Psoas muscle (tissue), 7 donors: ENCODE measurements at regions not wholly inside any gene's neighbourhood (a gene's known extent, or its start where the extent isn't known, plus 50 kb on each side); places are given as distances from the start of the nearest gene placed in this dataset.

Source experiments
- ATAC-seq, 4 donors: fragments of 200-7000 bp; cut with Tn5 transposase; one replicate each; pipeline ENCODE4 v1.9.1; 2020; ENCODE audit warnings: moderate library complexity in 3 of 4, mild to moderate bottlenecking in 2 of 4
- DNase-seq, 2 donors: peaks; one replicate each; pipeline ENCODE4 v3.0.0-alpha.2; 2020
- H3K27ac ChIP-seq: fragments of 200-600 bp; one replicate; pipeline ENCODE4 v1.8.0; 2022
- H3K27me3 ChIP-seq, 3 donors: fragments of 200-600 bp in 1 of 3; one replicate each; pipeline versions ENCODE4 v1.6.1 to v1.8.0; 2013 to 2022; ENCODE audit warnings: low read length in 2 of 3, mild to moderate bottlenecking in 2 of 3, moderate library complexity in 1 of 3; ENCODE audit not compliant: insufficient read depth in 3 of 3
- H3K36me3 ChIP-seq, 2 donors: fragments of 200-600 bp in 1 of 2; one replicate each; pipeline versions ENCODE4 v1.6.1 to v1.8.0; 2013 to 2022; ENCODE audit warnings: low read depth in 1 of 2, mild to moderate bottlenecking in 1 of 2, moderate library complexity in 1 of 2; ENCODE audit not compliant: insufficient read depth in 1 of 2
- H3K4me1 ChIP-seq: fragments of 200-600 bp; one replicate; pipeline ENCODE4 v1.8.0; 2022
- H3K4me3 ChIP-seq: fragments of 200-600 bp; one replicate; pipeline ENCODE4 v1.8.0; 2022; ENCODE audit warnings: mild to moderate bottlenecking
- H3K9me3 ChIP-seq: fragments of 200-600 bp; one replicate; pipeline ENCODE4 v1.8.0; 2022
- CTCF ChIP-seq: fragments of 200-600 bp; IDR thresholded peaks from one replicate; pipeline ENCODE4 v1.8.0; 2022; ENCODE audit warnings: antibody characterized with exemption
- WGBS, 3 donors: extraction: QIAGEN DNeasy Blood & Tissue Kit; methylation state at CpG; one replicate each; pipeline versions ENCODE4 v1.1.6 to v1.1.7; 2013; 5-methylcytosine and 5-hydroxymethylcytosine counted together
- intact Hi-C, 2 donors: fragments of 100-400 bp; cut with DNase I; formaldehyde crosslinking; loops; one replicate each; pipeline versions ENCODE4 v1.11.0 to v1.14.2; 2022
- donor health status: healthy with polysubstance abuse.
- donor health status: DM: no; HTN: no; CAD: no; lungs with moderate emphysema.
- donor health status: Bipolar disorder and iron deficiency.
- donor health status: healthy.
- donor health status: DM: yes; HTN: yes; CAD: no.
- donor health status: DM: no; HTN: no; CAD: no.
- donor health status: DM: yes; HTN: yes; CAD: no.

GRCh38 chr14:71201840-71202239 lies 294.6 kb downstream of the PCNX1 start:
- 59 to 80% (median 60%) methylated on average over 1 of the region's 1 CpG for WGBS, 3 donors

GRCh38 chr14:71202881-71203280 lies 295.6 kb downstream of the PCNX1 start:
- no peak overlapping the region for H3K27ac ChIP-seq
- DNase-seq (no peak), ATAC-seq (no peak)
- intact Hi-C loops: no loop called here
- H3K4me1 ChIP-seq: no peaks in the 10 kb centered on the region
- peaks cover 0 to 1% (median 0%) of the 10 kb centered on the region in 3 donors for H3K27me3 ChIP-seq
- no peaks in the 10 kb centered on the region for H3K9me3 ChIP-seq
- no peak overlapping the region for H3K4me3 ChIP-seq
- 40 to 48% (median 46%) methylated on average over 3 of the region's 3 CpGs for WGBS, 3 donors
- TF ChIP-seq CTCF: no peak
- H3K36me3 ChIP-seq: no peaks in the 10 kb centered on the region

More at GRCh38 chr14:71201840-71202239, 294.6 kb downstream of the PCNX1 start:
- Histone ChIP-seq H3K9me3 (no peaks in the 10 kb centered on the region), H3K4me1 (no peaks in the 10 kb centered on the region), H3K27me3 (peaks cover 0 to 1% (median 0%) of the 10 kb centered on the region in 3 donors), H3K27ac (no peak overlapping the region), H3K36me3 (no peaks in the 10 kb centered on the region), H3K4me3 (no peak overlapping the region)
- intact Hi-C loops: no loop called here
- no peak for DNase-seq
- ATAC-seq: no peak
- TF ChIP-seq CTCF: no peak

GRCh38 chr14:71203306-71203705 lies 296.0 kb downstream of the PCNX1 start:
- H3K9me3 ChIP-seq: no peaks in the 10 kb centered on the region
- H3K36me3 ChIP-seq: no peaks in the 10 kb centered on the region
- DNase-seq: no peak
- no peak overlapping the region for H3K4me3 ChIP-seq
- no peaks in the 10 kb centered on the region for H3K4me1 ChIP-seq
- ATAC-seq: no peak
- no peak overlapping the region for H3K27ac ChIP-seq
- WGBS, 3 donors: 73 to 80% (median 77%) methylated on average over 6 of the region's 6 CpGs
- TF ChIP-seq CTCF: no peak
- intact Hi-C loops: no loop called here
- H3K27me3 ChIP-seq: peaks cover 0 to 1% (median 0%) of the 10 kb centered on the region in 3 donors

GRCh38 chr14:71204231-71204630 lies 297.0 kb downstream of the PCNX1 start:
- no peak for TF ChIP-seq CTCF
- Histone ChIP-seq H3K36me3 (no peaks in the 10 kb centered on the region), H3K9me3 (no peaks in the 10 kb centered on the region), H3K27ac (no peak overlapping the region), H3K4me1 (no peaks in the 10 kb centered on the region), H3K27me3 (peaks cover 0 to 1% (median 0%) of the 10 kb centered on the region in 3 donors), H3K4me3 (no peak overlapping the region)
- 50 to 76% (median 65%) methylated on average over 2 of the region's 2 CpGs for WGBS, 3 donors
- ATAC-seq (no peak), DNase-seq (no peak)
- intact Hi-C loops: no loop called here

GRCh38 chr14:71204768-71205167 lies 297.5 kb downstream of the PCNX1 start:
- Histone ChIP-seq H3K27me3 (peaks cover 0 to 1% (median 0%) of the 10 kb centered on the region in 3 donors), H3K27ac (no peak overlapping the region), H3K4me1 (no peaks in the 10 kb centered on the region), H3K9me3 (no peaks in the 10 kb centered on the region), H3K4me3 (no peak overlapping the region), H3K36me3 (no peaks in the 10 kb centered on the region)
- DNase-seq: no peak
- no peak for TF ChIP-seq CTCF
- intact Hi-C loops: loop anchor here in 1 of 2 donors (1.0 kb wide), 1 partner anchor 24 kb away; no protein-coding TSS in a partner anchor
- ATAC-seq: no peak
- WGBS, 3 donors: 41 to 100% (median 95%) methylated on average over 1 of the region's 1 CpG
